CD8-positive, alpha-beta memory T cell (primary cell): ENCODE measurements at regions not wholly inside any gene's neighbourhood (a gene's known extent, or its start where the extent isn't known, plus 50 kb on each side); places are given as distances from the start of the nearest gene placed in this dataset.

Source experiments
- CTCF ChIA-PET: fragments of 350-600 bp; sonication (Branson Sonifier 250); formaldehyde crosslinking; loops from one replicate; lab custom pipeline; 2021; ENCODE audit warnings: antibody characterized with exemption; lab: Charles Lee
- POLR2A ChIA-PET: fragments of 350-600 bp; sonication (Branson Sonifier 250); formaldehyde crosslinking; loops from one replicate; lab custom pipeline; 2021; ENCODE audit warnings: antibody characterized with exemption; lab: Charles Lee
- DNase-seq, 5 donors: peaks; one replicate each; pipeline versions ENCODE4 v3.0.0 to v3.0.0-alpha.2; 2020 to 2022; ENCODE audit warnings: mixed read lengths in 1 of 5
- H3K27ac ChIP-seq: one replicate; pipeline ENCODE4 v1.7.0; 2013; ENCODE audit warnings: low read depth, mild to moderate bottlenecking, low read length, moderate library complexity
- H3K27me3 ChIP-seq: 2 replicates; pipeline ENCODE4 v1.7.0; 2013; ENCODE audit warnings: low read length, mild to moderate bottlenecking; ENCODE audit not compliant: insufficient read depth, poor library complexity, severe bottlenecking
- H3K36me3 ChIP-seq: 2 replicates; pipeline ENCODE4 v1.7.0; 2013; ENCODE audit warnings: mild to moderate bottlenecking, low read length, moderate library complexity; ENCODE audit not compliant: insufficient read depth
- H3K4me1 ChIP-seq: 2 replicates; pipeline ENCODE4 v1.7.0; 2013; ENCODE audit warnings: mild to moderate bottlenecking, low read length, moderate library complexity; ENCODE audit not compliant: insufficient read depth
- H3K4me3 ChIP-seq: 2 replicates; pipeline ENCODE4 v1.7.0; 2013; ENCODE audit warnings: mild to moderate bottlenecking, low read length
- H3K9me3 ChIP-seq: 2 replicates; pipeline ENCODE4 v1.7.0; 2013; ENCODE audit warnings: mild to moderate bottlenecking, low read length
- H3K27ac Mint-ChIP-seq, 8 donors: one replicate each; pipeline ENCODE4 v1.8.0; 2020 to 2021; ENCODE audit warnings: mixed read lengths in 8 of 8, mild to moderate bottlenecking in 6 of 8, inconsistent platforms in 3 of 8, moderate library complexity in 3 of 8
- H3K27me3 Mint-ChIP-seq, 2 donors: one replicate each; pipeline ENCODE4 v1.8.0; 2020 to 2021; ENCODE audit warnings: mixed read lengths in 2 of 2, mild to moderate bottlenecking in 1 of 2, moderate library complexity in 1 of 2
- H3K36me3 Mint-ChIP-seq, 3 donors: one replicate each; pipeline ENCODE4 v1.8.0; 2020 to 2021; ENCODE audit warnings: mixed read lengths in 3 of 3, inconsistent platforms in 1 of 3, mild to moderate bottlenecking in 1 of 3
- H3K4me1 Mint-ChIP-seq, 3 donors: one replicate each; pipeline ENCODE4 v1.8.0; 2020 to 2021; ENCODE audit warnings: mixed read lengths in 3 of 3, inconsistent platforms in 1 of 3, mild to moderate bottlenecking in 1 of 3
- H3K4me3 Mint-ChIP-seq, 7 donors: one replicate each; pipeline ENCODE4 v1.8.0; 2020 to 2021; ENCODE audit warnings: mixed read lengths in 7 of 7, mild to moderate bottlenecking in 6 of 7, moderate library complexity in 4 of 7, inconsistent platforms in 2 of 7
- H3K9me3 Mint-ChIP-seq, 5 donors: one replicate each; pipeline ENCODE4 v1.8.0; 2020 to 2022; ENCODE audit warnings: mixed read lengths in 5 of 5, mild to moderate bottlenecking in 3 of 5, moderate library complexity in 2 of 5, inconsistent platforms in 1 of 5

GRCh38 chr7:131202451-131202850 is 125.2 kb upstream of the MKLN1 start:
- POLR2A ChIA-PET = no interaction called here

GRCh38 chr7:131203291-131203976 is 124.2 kb upstream of the MKLN1 start:
- Histone ChIP-seq H3K9me3 (no peaks in the 10 kb centered on the region), H3K4me3 (no peak overlapping the region), H3K27me3 (no peaks in the 10 kb centered on the region), H3K4me1 (no peaks in the 10 kb centered on the region), H3K27ac (no peak overlapping the region), H3K36me3 (no peaks in the 10 kb centered on the region)
- H3K4me3 Mint-ChIP-seq = no peak overlapping the region
- no peaks in the 10 kb centered on the region for H3K36me3 Mint-ChIP-seq
- ChIA-PET CTCF (no interaction called here), POLR2A (no interaction called here)
- no peak overlapping the region for H3K27ac Mint-ChIP-seq
- no peak for DNase-seq
- H3K4me1 Mint-ChIP-seq = no peaks in the 10 kb centered on the region
- H3K9me3 Mint-ChIP-seq = no peaks in the 10 kb centered on the region
- H3K27me3 Mint-ChIP-seq = peaks cover 0 to 2% of the 10 kb centered on the region in 2 donors

More at GRCh38 chr7:131202451-131202850, 125.2 kb upstream of the MKLN1 start:
- no peaks in the 10 kb centered on the region for H3K9me3 ChIP-seq
- H3K4me3 Mint-ChIP-seq = no peak overlapping the region
- no peaks in the 10 kb centered on the region for H3K27me3 Mint-ChIP-seq
- no peak overlapping the region for H3K27ac ChIP-seq
- CTCF ChIA-PET = no interaction called here
- H3K36me3 Mint-ChIP-seq = no peaks in the 10 kb centered on the region
- no peak overlapping the region for H3K27ac Mint-ChIP-seq
- H3K4me3 ChIP-seq = no peak overlapping the region
- H3K9me3 Mint-ChIP-seq = no peaks in the 10 kb centered on the region
- no peaks in the 10 kb centered on the region for H3K36me3 ChIP-seq
- H3K4me1 Mint-ChIP-seq = no peaks in the 10 kb centered on the region
- no peaks in the 10 kb centered on the region for H3K4me1 ChIP-seq
- no peak for DNase-seq
- no peaks in the 10 kb centered on the region for H3K27me3 ChIP-seq

- no peaks in the 10 kb centered on the region for H3K9me3 ChIP-seq
These were observed 118.9 kb upstream of the MKLN1 start for GRCh38 chr7:131208777-131209176.

GRCh38 chr7:131210618-131211017 is 117.1 kb upstream of the MKLN1 start:
- no peak for DNase-seq
- CTCF ChIA-PET = interaction anchor here (1.3 kb wide), 1 partner anchor 11 kb away, joined by 3 read pairs; no protein-coding TSS in a partner anchor
- no peaks in the 10 kb centered on the region for H3K36me3 ChIP-seq
- Mint-ChIP-seq H3K9me3 (no peaks in the 10 kb centered on the region), H3K4me3 (no peak overlapping the region), H3K27me3 (peaks cover 0 to 3% of the 10 kb centered on the region in 2 donors), H3K27ac (no peak overlapping the region), H3K36me3 (no peaks in the 10 kb centered on the region), H3K4me1 (no peaks in the 10 kb centered on the region)
- H3K27ac ChIP-seq = no peak overlapping the region
- POLR2A ChIA-PET = no interaction called here
- H3K9me3 ChIP-seq = no peaks in the 10 kb centered on the region
- no peak overlapping the region for H3K4me3 ChIP-seq
- no peaks in the 10 kb centered on the region for H3K4me1 ChIP-seq
- H3K27me3 ChIP-seq = no peaks in the 10 kb centered on the region

More at GRCh38 chr7:131208777-131209176, 118.9 kb upstream of the MKLN1 start:
- Mint-ChIP-seq H3K9me3 (no peaks in the 10 kb centered on the region), H3K27me3 (peaks cover 0 to 3% of the 10 kb centered on the region in 2 donors), H3K27ac (no peak overlapping the region), H3K36me3 (no peaks in the 10 kb centered on the region), H3K4me1 (no peaks in the 10 kb centered on the region), H3K4me3 (no peak overlapping the region)
- DNase-seq = no peak
- Histone ChIP-seq H3K4me1 (no peaks in the 10 kb centered on the region), H3K4me3 (no peak overlapping the region), H3K27ac (no peak overlapping the region), H3K36me3 (no peaks in the 10 kb centered on the region), H3K27me3 (no peaks in the 10 kb centered on the region)
- ChIA-PET CTCF (interaction anchor here (1.9 kb wide), 1 partner anchor 21 kb away, joined by 6 read pairs; no protein-coding TSS in a partner anchor), POLR2A (no interaction called here)

GRCh38 chr7:131211500-131211899 is 116.2 kb upstream of the MKLN1 start:
- Mint-ChIP-seq H3K36me3 (no peaks in the 10 kb centered on the region), H3K9me3 (no peaks in the 10 kb centered on the region), H3K27ac (peak overlapping the region in 1 of 8 donors; percentile 42), H3K27me3 (peaks cover 0 to 3% of the 10 kb centered on the region in 2 donors), H3K4me1 (no peaks in the 10 kb centered on the region), H3K4me3 (no peak overlapping the region)
- no peaks in the 10 kb centered on the region for H3K9me3 ChIP-seq
- ChIA-PET CTCF (interaction anchor here (1.3 to 1.4 kb wide), 2 partner anchors 10 to 23 kb away, joined by 3 read pairs; no protein-coding TSS in a partner anchor), POLR2A (interaction anchor here (0.5 kb wide), 1 partner anchor 154 kb away, joined by 5 read pairs; no protein-coding TSS in a partner anchor)
- H3K4me1 ChIP-seq = no peaks in the 10 kb centered on the region
- no peak for DNase-seq
- no peak overlapping the region for H3K4me3 ChIP-seq
- no peaks in the 10 kb centered on the region for H3K27me3 ChIP-seq
- H3K27ac ChIP-seq = no peak overlapping the region
- no peaks in the 10 kb centered on the region for H3K36me3 ChIP-seq

- peaks cover 0 to 3% of the 10 kb centered on the region in 2 donors for H3K27me3 Mint-ChIP-seq
- H3K36me3 ChIP-seq = no peaks in the 10 kb centered on the region
- H3K36me3 Mint-ChIP-seq = no peaks in the 10 kb centered on the region
- H3K4me1 Mint-ChIP-seq = no peaks in the 10 kb centered on the region
- no peak overlapping the region for H3K27ac ChIP-seq
- no peak overlapping the region for H3K4me3 Mint-ChIP-seq
- H3K4me1 ChIP-seq = no peaks in the 10 kb centered on the region
- CTCF ChIA-PET = interaction anchor here (1.4 kb wide), 1 partner anchor 23 kb away, joined by 3 read pairs; no protein-coding TSS in a partner anchor
- no peaks in the 10 kb centered on the region for H3K9me3 ChIP-seq
- no peaks in the 10 kb centered on the region for H3K9me3 Mint-ChIP-seq
- no peak overlapping the region for H3K27ac Mint-ChIP-seq
- DNase-seq = no peak
- H3K27me3 ChIP-seq = no peaks in the 10 kb centered on the region
- H3K4me3 ChIP-seq = no peak overlapping the region
- POLR2A ChIA-PET = no interaction called here
These were observed 115.6 kb upstream of the MKLN1 start for GRCh38 chr7:131212114-131212513.

- Histone ChIP-seq H3K27me3 (no peaks in the 10 kb centered on the region), H3K36me3 (no peaks in the 10 kb centered on the region), H3K4me1 (no peaks in the 10 kb centered on the region), H3K4me3 (no peak overlapping the region), H3K9me3 (no peaks in the 10 kb centered on the region), H3K27ac (no peak overlapping the region)
- Mint-ChIP-seq H3K27me3 (peaks cover 1 to 6% of the 10 kb centered on the region in 2 donors), H3K27ac (no peak overlapping the region), H3K4me1 (no peaks in the 10 kb centered on the region), H3K36me3 (no peaks in the 10 kb centered on the region), H3K4me3 (no peak overlapping the region), H3K9me3 (peaks cover 0 to 4% (median 0%) of the 10 kb centered on the region in 5 donors)
- CTCF ChIA-PET = no interaction called here
- no peak for DNase-seq
- POLR2A ChIA-PET = no interaction called here
These were observed 108.9 kb upstream of the MKLN1 start for GRCh38 chr7:131218727-131219128.

GRCh38 chr7:131219312-131220041 is 108.2 kb upstream of the MKLN1 start:
- no peak overlapping the region for H3K4me3 Mint-ChIP-seq
- Histone ChIP-seq H3K4me3 (no peak overlapping the region), H3K4me1 (no peaks in the 10 kb centered on the region), H3K9me3 (no peaks in the 10 kb centered on the region), H3K27me3 (no peaks in the 10 kb centered on the region), H3K36me3 (no peaks in the 10 kb centered on the region), H3K27ac (no peak overlapping the region)
- peaks cover 1 to 6% of the 10 kb centered on the region in 2 donors for H3K27me3 Mint-ChIP-seq
- ChIA-PET POLR2A (no interaction called here), CTCF (no interaction called here)
- H3K4me1 Mint-ChIP-seq = no peaks in the 10 kb centered on the region
- peaks cover 0 to 4% (median 0%) of the 10 kb centered on the region in 5 donors for H3K9me3 Mint-ChIP-seq
- H3K36me3 Mint-ChIP-seq = no peaks in the 10 kb centered on the region
- no peak overlapping the region for H3K27ac Mint-ChIP-seq
- no peak for DNase-seq
